Fibroblast of pulmonary artery (primary cell): ENCODE measurements at regions not wholly inside any gene's neighbourhood (a gene's known extent, or its start where the extent isn't known, plus 50 kb on each side); places are given as distances from the start of the nearest gene placed in this dataset.
A peak's percentile ranks its signal among the peaks of the same experiment; 100 is the strongest.

ENCODE experiments used
- DNase-seq: peaks from one replicate; pipeline ENCODE4 v3.0.0-alpha.2; 2010; ENCODE audit warnings: low read depth
- H3K4me3 ChIP-seq: replicated peaks from 2 replicates; pipeline ENCODE4 v1.5.1; 2011; ENCODE audit warnings: low read depth, mild to moderate bottlenecking, control low read depth, low read length, moderate library complexity
- TF ChIP-seq, protein P1 (sequence below): IDR thresholded peaks from 2 replicates; pipeline ENCODE4 v1.5.1; 2011; ENCODE audit warnings: mild to moderate bottlenecking, control low read depth, low read length, inconsistent platforms; ENCODE audit errors: missing control alignments

DNA sequence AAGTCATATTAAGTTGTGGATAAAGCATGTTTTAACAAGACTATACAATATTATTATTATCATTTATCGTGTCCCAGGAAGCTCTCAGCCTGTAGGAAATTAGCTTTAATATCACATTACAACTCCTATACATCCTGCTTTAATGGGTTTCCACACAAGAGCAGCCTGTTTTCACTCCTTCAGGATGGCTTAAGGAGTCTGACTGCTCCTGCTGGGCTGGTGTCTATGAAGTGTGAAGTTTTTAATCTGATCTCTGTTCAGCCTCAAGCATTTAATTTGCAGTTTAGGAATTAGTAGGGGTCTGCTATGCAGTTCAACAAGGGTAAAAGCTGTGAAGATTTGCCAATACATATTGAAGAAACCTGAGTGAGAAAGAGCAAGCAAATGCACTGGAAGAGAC, 653.4 kb upstream of the LRRC4C start:
- no peak for DNase-seq
- H3K4me3 ChIP-seq: no peak overlapping the region
- TF ChIP-seq, protein P1, sequence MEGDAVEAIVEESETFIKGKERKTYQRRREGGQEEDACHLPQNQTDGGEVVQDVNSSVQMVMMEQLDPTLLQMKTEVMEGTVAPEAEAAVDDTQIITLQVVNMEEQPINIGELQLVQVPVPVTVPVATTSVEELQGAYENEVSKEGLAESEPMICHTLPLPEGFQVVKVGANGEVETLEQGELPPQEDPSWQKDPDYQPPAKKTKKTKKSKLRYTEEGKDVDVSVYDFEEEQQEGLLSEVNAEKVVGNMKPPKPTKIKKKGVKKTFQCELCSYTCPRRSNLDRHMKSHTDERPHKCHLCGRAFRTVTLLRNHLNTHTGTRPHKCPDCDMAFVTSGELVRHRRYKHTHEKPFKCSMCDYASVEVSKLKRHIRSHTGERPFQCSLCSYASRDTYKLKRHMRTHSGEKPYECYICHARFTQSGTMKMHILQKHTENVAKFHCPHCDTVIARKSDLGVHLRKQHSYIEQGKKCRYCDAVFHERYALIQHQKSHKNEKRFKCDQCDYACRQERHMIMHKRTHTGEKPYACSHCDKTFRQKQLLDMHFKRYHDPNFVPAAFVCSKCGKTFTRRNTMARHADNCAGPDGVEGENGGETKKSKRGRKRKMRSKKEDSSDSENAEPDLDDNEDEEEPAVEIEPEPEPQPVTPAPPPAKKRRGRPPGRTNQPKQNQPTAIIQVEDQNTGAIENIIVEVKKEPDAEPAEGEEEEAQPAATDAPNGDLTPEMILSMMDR: no peak

DNA sequence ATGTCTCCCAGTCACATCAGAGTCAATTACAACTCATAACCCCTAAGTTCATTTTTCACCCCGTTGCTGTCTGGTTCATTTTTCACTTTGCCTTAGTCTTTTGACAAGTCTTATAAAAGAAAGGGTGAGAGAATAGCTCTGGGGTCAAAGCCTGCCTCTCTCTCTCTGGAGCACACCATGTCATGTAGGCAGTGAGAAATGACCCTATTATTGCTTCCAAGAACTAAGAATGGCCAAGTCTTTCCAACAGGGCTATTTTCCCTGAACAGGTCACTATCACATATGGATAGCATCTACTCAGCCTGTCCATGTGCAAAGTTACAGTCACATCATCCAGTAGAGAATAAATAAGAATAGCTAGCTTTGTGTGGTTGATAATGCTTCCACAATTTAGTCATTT, 655.5 kb upstream of the LRRC4C start:
- H3K4me3 ChIP-seq: no peak overlapping the region
- DNase-seq: no peak
- TF ChIP-seq, protein P1: no peak

DNA sequence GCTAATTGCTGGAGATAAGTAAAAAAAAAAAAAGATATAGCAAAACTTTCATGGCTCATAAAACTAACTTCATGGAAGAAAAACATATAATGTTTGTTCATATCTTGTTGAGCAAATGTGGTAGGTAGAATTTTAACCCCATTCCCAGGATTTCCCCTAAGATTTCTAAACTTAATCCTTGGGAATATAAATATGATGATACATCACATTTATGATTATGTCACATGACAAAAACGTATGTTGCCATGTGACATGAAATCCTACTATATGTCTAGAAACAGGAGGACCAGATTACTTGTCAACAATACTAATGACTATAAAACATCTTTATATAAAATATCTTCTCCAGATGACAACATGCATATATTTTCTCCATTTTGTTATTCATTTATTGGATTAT, 679.0 kb upstream of the LRRC4C start:
- no peak for DNase-seq
- no peak overlapping the region for H3K4me3 ChIP-seq
- TF ChIP-seq, protein P1: no peak

DNA sequence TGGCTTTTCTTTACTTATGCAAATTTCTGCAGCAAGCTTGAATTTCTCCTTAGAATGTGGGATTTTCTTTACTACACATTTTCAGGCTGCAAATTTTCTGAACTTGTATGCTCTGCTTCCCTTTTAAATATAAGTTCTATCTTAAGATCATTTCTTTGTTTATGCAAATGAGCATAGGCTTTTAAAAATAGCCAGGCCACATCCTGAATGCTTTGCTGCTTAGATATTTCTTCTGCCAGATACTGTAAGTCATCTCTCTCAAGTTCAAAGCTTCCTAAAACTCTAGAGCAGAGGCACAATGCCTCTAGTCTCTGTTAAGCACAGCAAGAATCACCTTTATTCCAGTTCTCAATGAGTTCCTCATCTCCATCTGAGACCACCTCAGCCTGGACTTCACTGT, 685.9 kb upstream of the LRRC4C start:
- no peak overlapping the region for H3K4me3 ChIP-seq
- no peak for DNase-seq
- TF ChIP-seq, protein P1: no peak

DNA sequence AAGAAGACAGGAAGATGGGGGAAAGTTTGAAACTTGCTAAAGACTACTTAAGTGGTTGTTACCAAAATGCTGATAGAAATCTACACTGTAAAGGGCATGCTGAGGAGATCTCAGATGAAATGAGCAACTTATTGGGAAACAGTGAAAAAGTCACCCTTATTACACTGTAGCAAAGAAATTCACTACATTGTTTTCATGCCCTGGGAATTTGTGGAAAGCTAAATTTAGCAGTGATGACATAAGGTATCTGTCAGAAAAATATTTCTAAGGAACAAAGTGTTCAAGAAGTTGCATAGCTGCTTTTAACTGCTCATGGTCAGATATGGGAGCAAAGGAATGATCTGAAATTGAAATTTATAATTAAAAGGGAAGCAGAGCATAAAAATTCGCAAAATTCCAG, 702.4 kb upstream of the LRRC4C start:
- TF ChIP-seq, protein P1: no peak
- DNase-seq: peak; percentile 88
- H3K4me3 ChIP-seq: no peak overlapping the region

DNA sequence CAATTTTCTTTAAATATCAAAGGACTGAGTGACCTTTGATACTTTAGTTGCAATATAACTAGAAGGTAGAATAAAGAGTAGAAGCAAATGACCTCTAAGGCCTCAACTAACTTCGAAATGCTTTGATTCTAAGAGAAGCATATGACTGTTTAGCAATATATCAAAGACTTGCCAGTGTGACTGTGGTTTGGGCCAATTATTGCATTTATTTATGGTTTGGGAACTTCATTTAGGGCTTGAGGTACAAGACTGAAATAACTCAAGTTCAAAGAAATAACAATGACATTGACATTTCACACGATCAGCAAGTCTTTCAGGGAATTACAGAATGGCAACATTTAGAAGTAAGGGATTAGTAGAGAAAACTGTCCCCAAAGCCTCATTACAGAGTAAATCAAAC, 709.7 kb upstream of the LRRC4C start:
- no peak for DNase-seq
- TF ChIP-seq, protein P1: no peak

DNA sequence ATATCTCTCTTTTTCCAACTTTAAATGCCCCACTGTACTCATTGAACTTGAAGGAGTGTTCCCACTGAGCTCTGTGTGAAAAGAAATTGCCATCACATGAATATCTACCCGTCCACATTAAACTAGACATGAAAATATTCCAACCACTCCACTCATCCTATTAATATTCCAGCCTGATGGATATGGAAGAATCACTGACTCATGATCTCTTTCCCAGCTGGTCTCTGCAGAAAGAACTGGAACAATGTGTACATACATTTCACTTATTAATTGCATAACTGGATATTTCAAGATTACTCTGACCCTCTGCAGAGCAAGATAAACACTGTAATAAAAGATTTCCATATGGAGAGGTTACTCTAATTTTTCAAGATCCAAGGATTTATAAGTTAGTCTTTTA, 711.1 kb upstream of the LRRC4C start:
- TF ChIP-seq, protein P1: no peak
- no peak overlapping the region for H3K4me3 ChIP-seq
- DNase-seq: peak; percentile 70

More for the DNA sequence above, 709.7 kb upstream of the LRRC4C start:
- no peak overlapping the region for H3K4me3 ChIP-seq
